H9 (cell line): ENCODE measurements at regions not wholly inside any gene's neighbourhood (a gene's known extent, or its start where the extent isn't known, plus 50 kb on each side); places are given as distances from the start of the nearest gene placed in this dataset.

Source experiments
- DNase-seq: peaks from one replicate; pipeline ENCODE4 v3.0.0-alpha.2; 2017
- H2AFZ ChIP-seq: one replicate; pipeline ENCODE4 v1.6.1; 2013; ENCODE audit warnings: mild to moderate bottlenecking, low read length, control low read depth, moderate library complexity
- H2AK5ac ChIP-seq: 2 replicates; pipeline ENCODE4 v1.6.1; 2013; ENCODE audit warnings: low read length, control low read depth, mixed read lengths; ENCODE audit not compliant: insufficient read length
- H2BK120ac ChIP-seq: one replicate; pipeline ENCODE4 v1.6.1; 2013; ENCODE audit warnings: low read depth, mild to moderate bottlenecking, low read length, control low read depth, inconsistent platforms; ENCODE audit not compliant: poor library complexity, severe bottlenecking
- H2BK12ac ChIP-seq: 2 replicates; pipeline ENCODE4 v1.6.1; 2013; ENCODE audit warnings: low read length, control low read depth, mixed read lengths, low read depth; ENCODE audit not compliant: insufficient read length
- H2BK15ac ChIP-seq: 2 replicates; pipeline ENCODE4 v1.6.1; 2013; ENCODE audit warnings: low read depth, low read length, control low read depth
- H2BK20ac ChIP-seq: one replicate; pipeline ENCODE4 v1.6.1; 2013; ENCODE audit warnings: low read depth, mild to moderate bottlenecking, low read length, control low read depth, inconsistent platforms; ENCODE audit not compliant: poor library complexity, severe bottlenecking
- H2BK5ac ChIP-seq: 2 replicates; pipeline ENCODE4 v1.6.1; 2013; ENCODE audit warnings: low read length, control low read depth, mixed read lengths; ENCODE audit not compliant: insufficient read length
- H3K14ac ChIP-seq: 2 replicates; pipeline ENCODE4 v1.6.1; 2013; ENCODE audit warnings: low read length, control low read depth; ENCODE audit not compliant: insufficient read depth
- H3K18ac ChIP-seq: 2 replicates; pipeline ENCODE4 v1.6.1; 2013; ENCODE audit warnings: low read depth, mild to moderate bottlenecking, mixed read lengths, low read length, control low read depth; ENCODE audit not compliant: insufficient read length
- H3K23ac ChIP-seq: 2 replicates; pipeline ENCODE4 v1.6.1; 2013; ENCODE audit warnings: low read length, control low read depth, mixed read lengths, low read depth; ENCODE audit not compliant: insufficient read length
- H3K23me2 ChIP-seq: 2 replicates; pipeline ENCODE4 v1.6.1; 2013; ENCODE audit warnings: low read depth, mild to moderate bottlenecking, mixed read lengths, low read length, control low read depth; ENCODE audit not compliant: insufficient read length, poor library complexity, severe bottlenecking
- H3K27ac ChIP-seq: 2 replicates; pipeline ENCODE4 v1.5.1; 2013; ENCODE audit warnings: low read length, control low read depth, mixed read lengths, low read depth; ENCODE audit not compliant: insufficient read length
- H3K27me3 ChIP-seq: 2 replicates; pipeline ENCODE4 v1.6.1; 2013; ENCODE audit warnings: low read length, control low read depth, inconsistent platforms; ENCODE audit not compliant: insufficient read depth
- H3K4ac ChIP-seq: 2 replicates; pipeline ENCODE4 v1.6.1; 2013; ENCODE audit warnings: low read depth, mild to moderate bottlenecking, control low read depth, inconsistent platforms, low read length, moderate library complexity
- H3K4me1 ChIP-seq: 2 replicates; pipeline ENCODE4 v1.6.1; 2013; ENCODE audit warnings: low read length, control low read depth, inconsistent platforms; ENCODE audit not compliant: insufficient read depth
- H3K4me2 ChIP-seq: 2 replicates; pipeline ENCODE4 v1.6.1; 2013; ENCODE audit warnings: low read length, control low read depth, mixed read lengths; ENCODE audit not compliant: insufficient read length, insufficient read depth
- H3K56ac ChIP-seq: 2 replicates; pipeline ENCODE4 v1.6.1; 2013; ENCODE audit warnings: low read depth, mild to moderate bottlenecking, mixed read lengths, low read length, control low read depth; ENCODE audit not compliant: insufficient read length
- H3K79me1 ChIP-seq: 2 replicates; pipeline ENCODE4 v1.6.1; 2013; ENCODE audit warnings: low read depth, mild to moderate bottlenecking, moderate library complexity, low read length, control low read depth, inconsistent platforms; ENCODE audit not compliant: insufficient read depth, poor library complexity, severe bottlenecking
- H3K79me2 ChIP-seq: 2 replicates; pipeline ENCODE4 v1.6.1; 2013; ENCODE audit warnings: low read length, control low read depth, inconsistent platforms; ENCODE audit not compliant: insufficient read depth
- H3K9ac ChIP-seq: 2 replicates; pipeline ENCODE4 v1.6.1; 2013; ENCODE audit warnings: low read length, control low read depth, mixed read lengths; ENCODE audit not compliant: insufficient read length; ENCODE audit errors: extremely low read depth
- H3K9me3 ChIP-seq: one replicate; pipeline ENCODE4 v1.6.1; 2013; ENCODE audit warnings: low read depth, low read length, inconsistent platforms; ENCODE audit not compliant: control insufficient read depth
- H3T11ph ChIP-seq: one replicate; pipeline ENCODE4 v1.6.1; 2013; ENCODE audit warnings: mild to moderate bottlenecking, low read length, control low read depth, inconsistent platforms
- H4K20me1 ChIP-seq: one replicate; pipeline ENCODE4 v1.6.1; 2013; ENCODE audit not compliant: control insufficient read depth, insufficient read length, insufficient read depth
- H4K5ac ChIP-seq: 2 replicates; pipeline ENCODE4 v1.6.1; 2013; ENCODE audit warnings: low read depth, mild to moderate bottlenecking, mixed read lengths, low read length, control low read depth; ENCODE audit not compliant: insufficient read length
- H4K8ac ChIP-seq: replicated peaks from 2 replicates; pipeline ENCODE4 v1.6.1; 2013; ENCODE audit warnings: low read length, control low read depth, mixed read lengths, low read depth; ENCODE audit not compliant: insufficient read length
- H4K91ac ChIP-seq: 2 replicates; pipeline ENCODE4 v1.6.1; 2013; ENCODE audit warnings: low read depth, mild to moderate bottlenecking, moderate library complexity, mixed read lengths, low read length, control low read depth; ENCODE audit not compliant: insufficient read length
- H3K27ac Mint-ChIP-seq, 3 experiments: 2 replicates in 2 of 3; 3 replicates in 1 of 3; pipeline ENCODE4 v1.8.0; 2020 to 2021; ENCODE audit warnings: mixed read lengths in 3 of 3, mild to moderate bottlenecking in 1 of 3, moderate library complexity in 1 of 3
- H3K27me3 Mint-ChIP-seq: 2 replicates; pipeline ENCODE4 v1.8.0; 2021; ENCODE audit warnings: low read depth, mild to moderate bottlenecking, moderate library complexity, mixed read lengths
- H3K36me3 Mint-ChIP-seq, 3 experiments: 2 replicates in 2 of 3; 3 replicates in 1 of 3; pipeline ENCODE4 v1.8.0; 2020 to 2021; ENCODE audit warnings: low read depth in 3 of 3, mixed read lengths in 3 of 3; ENCODE audit not compliant: insufficient read depth in 1 of 3
- H3K4me1 Mint-ChIP-seq, 2 experiments: 2 replicates each; pipeline ENCODE4 v1.8.0; 2020; ENCODE audit warnings: mixed read lengths in 2 of 2
- H3K4me3 Mint-ChIP-seq, 2 experiments: 2 replicates in 1 of 2; 3 replicates in 1 of 2; pipeline ENCODE4 v1.8.0; 2020 to 2021; ENCODE audit warnings: mild to moderate bottlenecking in 2 of 2, mixed read lengths in 2 of 2, moderate library complexity in 1 of 2
- H3K9me3 Mint-ChIP-seq, 2 experiments: 2 replicates in 1 of 2; 3 replicates in 1 of 2; pipeline ENCODE4 v1.8.0; 2020; ENCODE audit warnings: mild to moderate bottlenecking in 2 of 2, mixed read lengths in 2 of 2, moderate library complexity in 1 of 2
- CTCF ChIP-seq: fragments of 200-600 bp; sonication (generic); conservative IDR thresholded peaks from 3 replicates; pipeline ENCODE4 v1.8.0; 2021; ENCODE audit warnings: antibody characterized with exemption, mild to moderate bottlenecking
- WGBS: extraction: QIAGEN DNeasy Blood & Tissue Kit; methylation state at CpG from one replicate; pipeline ENCODE4 v1.1.7; 2013; ENCODE audit warnings: missing lambda C conversion rate, low lambda C conversion rate, mixed read lengths; ENCODE audit not compliant: insufficient read length; ENCODE audit errors: extremely low coverage; 5-methylcytosine and 5-hydroxymethylcytosine counted together

GRCh38 chr19:56930647-56931535 lies 90.4 kb upstream of the PEG3 start:
- Histone ChIP-seq H4K8ac (no peak overlapping the region), H3K23ac (no peak overlapping the region), H3T11ph (no peak overlapping the region), H3K18ac (no peak overlapping the region), H3K9me3 (peaks cover 68% of the 10 kb centered on the region), H3K4me2 (no peak overlapping the region), H4K20me1 (no peaks in the 10 kb centered on the region), H3K56ac (no peak overlapping the region), H2BK5ac (no peak overlapping the region), H3K9ac (no peak overlapping the region), H2AK5ac (no peak overlapping the region), H2BK120ac (no peak overlapping the region), H4K91ac (no peak overlapping the region), H3K23me2 (no peaks in the 10 kb centered on the region), H2BK15ac (no peak overlapping the region), H3K79me1 (no peaks in the 10 kb centered on the region), H3K4ac (no peak overlapping the region), H2BK12ac (no peak overlapping the region), H2AFZ (no peak overlapping the region), H3K14ac (no peak overlapping the region), H3K79me2 (no peaks in the 10 kb centered on the region), H3K27ac (no peak overlapping the region), H2BK20ac (no peak overlapping the region), H3K27me3 (no peaks in the 10 kb centered on the region), H4K5ac (no peak overlapping the region), H3K4me1 (no peaks in the 10 kb centered on the region)
- no CpG with 5 or more reads among the region's 5 CpGs for WGBS
- Mint-ChIP-seq H3K9me3 (peaks cover 59 to 96% of the 10 kb centered on the region in 2 experiments), H3K27ac (no peak overlapping the region), H3K4me3 (no peak overlapping the region), H3K4me1 (no peaks in the 10 kb centered on the region), H3K36me3 (peaks cover 7 to 32% (median 12%) of the 10 kb centered on the region in 3 experiments; a peak in 6 of 7 replicates), H3K27me3 (peaks cover 3% of the 10 kb centered on the region; the same call in 1 of the 2 replicates)
- TF ChIP-seq CTCF, result no peak
- no peak for DNase-seq
